Stimulated activated CD4-positive, alpha-beta T cell treated with anti-CD3 and anti-CD28 coated beads, Interleukin-12 subunit alpha, Interleukin-12 subunit beta, amount 100 ng/mL, for 48 hours (primary cell): ENCODE measurements at regions not wholly inside any gene's neighbourhood (a gene's known extent, or its start where the extent isn't known, plus 50 kb on each side); places are given as distances from the start of the nearest gene placed in this dataset.
"Not testable (repeated sequence)": the region's sequence is repeated elsewhere in the genome, so short reads cannot be mapped to it uniquely, and the experiment has no call there.

ENCODE experiments used
- DNase-seq, 3 donors: peaks; one replicate each; pipeline ENCODE4 v3.0.0-alpha.2; 2020; ENCODE audit warnings: low read depth in 2 of 3, low spot score in 1 of 3

- not testable (repeated sequence) for DNase-seq
These were observed 347.4 kb downstream of the MAGEE1 start for GRCh38 chrX:76774912-76775311.

GRCh38 chrX:76796311-76796710, 368.8 kb downstream of the MAGEE1 start:
- DNase-seq: no peak

DNA sequence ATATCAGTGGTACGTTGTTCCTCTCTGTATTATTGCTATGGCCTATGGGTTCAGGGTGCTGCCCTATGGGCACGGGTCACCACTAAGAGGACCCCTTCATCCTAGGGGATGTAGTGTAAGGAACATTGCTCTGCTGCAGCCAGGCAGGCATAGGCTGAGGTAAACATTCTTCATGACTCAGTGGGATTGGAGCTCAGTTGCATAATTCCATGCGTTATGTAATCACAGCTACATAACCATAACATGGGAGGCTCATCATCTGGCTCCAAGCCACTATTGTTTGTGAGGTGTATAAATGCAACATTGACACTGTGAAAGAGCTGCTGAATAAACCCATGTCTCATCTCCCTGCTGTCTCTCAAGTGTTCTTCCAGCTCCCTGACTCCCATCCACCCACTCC, 375.2 kb downstream of the MAGEE1 start:
- no peak for DNase-seq

DNA sequence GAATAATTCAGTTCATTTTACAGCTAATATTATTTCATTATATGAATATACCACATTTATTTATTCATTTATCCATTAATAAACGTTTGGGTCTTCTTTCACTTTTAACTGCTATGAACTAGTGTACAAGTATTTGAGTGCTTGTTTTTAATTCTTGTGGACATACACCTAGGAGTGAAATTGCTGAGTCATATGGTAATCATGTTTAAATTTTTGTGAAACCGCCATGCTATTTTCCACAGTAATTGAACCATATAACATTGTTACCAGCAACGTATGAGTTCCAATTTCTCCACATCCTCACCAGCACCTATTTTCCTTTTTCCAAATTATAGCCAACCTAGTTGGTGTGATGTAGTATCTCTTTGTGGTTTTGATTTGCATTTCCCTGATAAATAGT, 388.2 kb downstream of the MAGEE1 start:
- no peak for DNase-seq

GRCh38 chrX:76817279-76817678, 389.8 kb downstream of the MAGEE1 start:
- DNase-seq: not testable (repeated sequence)

- no peak for DNase-seq
These were observed 393.8 kb downstream of the MAGEE1 start for GRCh38 chrX:76821276-76821675.

GRCh38 chrX:76827672-76828071, 400.2 kb downstream of the MAGEE1 start:
- DNase-seq: no peak

DNA sequence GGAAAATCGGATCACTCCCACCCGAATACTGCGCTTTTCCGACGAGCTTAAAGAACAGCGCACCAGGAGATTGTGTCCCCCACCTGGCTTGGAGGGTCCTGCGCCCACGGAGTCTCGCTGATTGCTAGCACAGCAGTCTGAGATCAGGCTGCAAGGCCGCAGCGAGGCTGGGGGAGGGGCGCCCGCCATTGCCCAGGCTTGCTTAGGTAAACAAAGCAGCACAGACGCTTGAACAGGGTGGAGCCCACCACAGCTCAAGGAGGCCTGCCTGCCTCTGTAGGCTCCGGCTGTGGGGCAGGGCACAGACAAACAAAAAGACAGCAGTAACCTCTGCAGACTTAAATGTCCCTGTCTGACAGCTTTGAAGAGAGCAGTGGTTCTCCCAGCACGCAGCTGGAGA, 413.4 kb downstream of the MAGEE1 start:
- DNase-seq: not testable (repeated sequence)

DNA sequence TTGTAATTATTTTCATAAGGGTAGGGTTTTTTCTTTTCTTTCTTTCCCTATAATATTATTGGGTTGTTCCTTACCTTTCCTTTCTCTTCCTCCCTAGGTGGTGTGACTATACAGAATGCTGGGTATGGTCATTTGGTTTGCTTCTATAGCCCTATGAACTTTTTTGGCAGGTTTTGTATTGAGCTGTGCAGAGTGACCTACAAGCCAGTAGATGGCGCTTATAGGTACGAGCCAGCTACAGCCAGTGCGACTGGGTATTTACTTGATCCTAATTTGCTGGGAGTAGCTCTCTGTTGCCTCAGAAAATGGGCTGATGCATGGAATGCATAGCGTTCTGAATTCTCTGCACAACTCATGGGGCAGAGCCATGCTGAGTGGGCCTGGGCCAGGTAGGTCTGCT, 423.3 kb downstream of the MAGEE1 start:
- DNase-seq: no peak

- DNase-seq: no peak
These were observed 435.0 kb downstream of the MAGEE1 start for GRCh38 chrX:76862509-76862908.

DNA sequence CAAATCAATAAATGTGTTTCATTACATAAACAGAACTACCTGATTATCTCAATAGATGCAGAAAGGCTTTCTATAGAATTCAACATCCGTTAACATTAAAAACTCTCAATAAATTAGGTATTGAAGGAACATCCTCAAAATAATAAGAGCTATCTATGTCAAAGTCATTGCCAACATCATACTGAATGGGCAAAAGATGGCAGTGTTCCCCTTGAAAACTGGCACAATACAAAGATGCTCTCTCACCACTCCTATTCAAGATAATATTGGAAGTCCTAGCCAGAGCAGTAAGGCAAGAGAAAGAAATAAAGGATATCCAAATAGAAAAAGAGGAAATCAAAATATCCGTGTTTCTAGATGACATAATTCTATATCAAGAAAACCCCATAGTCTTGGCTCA, 466.4 kb downstream of the MAGEE1 start:
- no peak for DNase-seq

GRCh38 chrX:76915836-76916235, 488.3 kb downstream of the MAGEE1 start:
- no peak for DNase-seq

DNA sequence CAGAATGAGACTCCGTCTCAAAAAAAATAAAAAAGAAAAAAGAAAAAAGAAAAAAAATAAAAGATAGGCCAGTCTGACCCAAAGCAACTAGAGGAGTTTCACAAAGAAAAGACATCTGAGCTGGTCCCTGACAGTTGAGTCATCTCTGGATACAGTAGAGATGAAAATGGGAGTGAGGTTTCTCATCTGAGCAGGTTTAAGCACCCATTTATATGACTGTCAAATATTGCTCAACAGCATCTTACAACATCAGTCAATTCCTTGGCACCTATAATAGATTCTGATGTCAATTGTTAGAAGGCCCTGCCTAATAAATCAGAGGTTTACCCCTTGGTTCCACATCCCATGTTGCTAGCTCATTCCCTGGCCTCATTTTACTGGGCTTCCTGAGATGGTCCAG, 490.5 kb downstream of the MAGEE1 start:
- DNase-seq: no peak

- no peak for DNase-seq
These were observed 492.3 kb downstream of the MAGEE1 start for GRCh38 chrX:76919761-76920160.

- no peak for DNase-seq
These were observed 493.1 kb downstream of the MAGEE1 start for GRCh38 chrX:76920607-76921006.

- DNase-seq: no peak
These were observed 493.7 kb downstream of the MAGEE1 start for GRCh38 chrX:76921176-76921575.

- DNase-seq: no peak
These were observed 494.6 kb downstream of the MAGEE1 start for GRCh38 chrX:76922100-76922499.

- not testable (repeated sequence) for DNase-seq
These were observed 497.1 kb downstream of the MAGEE1 start for GRCh38 chrX:76924616-76925015.

DNA sequence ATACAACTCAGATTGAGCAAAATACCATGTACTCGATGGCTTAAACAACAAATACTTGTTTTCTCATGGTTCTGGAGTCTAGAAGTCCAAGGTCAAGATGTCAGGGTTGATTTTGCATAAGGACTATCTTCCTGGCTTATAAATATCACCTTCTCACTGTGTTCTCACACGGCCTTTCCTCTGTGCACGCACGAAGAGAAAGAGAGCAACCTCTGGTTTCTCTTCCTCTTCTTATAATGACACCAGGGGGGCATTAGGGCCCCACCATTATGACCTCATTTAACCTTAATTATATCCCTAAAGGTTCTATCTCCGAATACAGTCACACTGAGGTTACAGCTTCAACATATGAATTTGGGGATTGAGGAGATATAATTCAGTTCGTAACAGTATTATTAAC, 504.0 kb downstream of the MAGEE1 start:
- no peak for DNase-seq

DNA sequence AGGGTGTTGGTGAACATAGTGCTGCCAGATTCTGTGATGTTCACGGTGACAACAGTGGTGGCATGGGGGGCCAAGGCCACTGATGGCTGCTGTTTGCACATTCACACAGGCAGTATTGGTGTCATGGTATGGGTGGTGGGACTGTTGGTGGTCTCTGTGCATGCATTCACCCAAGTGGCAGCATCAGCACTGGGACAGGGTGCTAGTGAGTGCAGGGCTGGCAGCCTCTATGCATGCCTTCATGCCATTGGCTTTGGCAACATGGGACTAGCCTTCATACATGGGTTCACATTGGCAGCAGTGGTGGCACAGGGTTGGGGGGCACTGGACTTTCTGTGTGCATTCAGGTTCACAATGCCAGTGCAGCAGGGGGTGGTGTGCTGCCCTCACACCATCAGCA, 489.7 kb upstream of the FGF16 start:
- no peak for DNase-seq

DNA sequence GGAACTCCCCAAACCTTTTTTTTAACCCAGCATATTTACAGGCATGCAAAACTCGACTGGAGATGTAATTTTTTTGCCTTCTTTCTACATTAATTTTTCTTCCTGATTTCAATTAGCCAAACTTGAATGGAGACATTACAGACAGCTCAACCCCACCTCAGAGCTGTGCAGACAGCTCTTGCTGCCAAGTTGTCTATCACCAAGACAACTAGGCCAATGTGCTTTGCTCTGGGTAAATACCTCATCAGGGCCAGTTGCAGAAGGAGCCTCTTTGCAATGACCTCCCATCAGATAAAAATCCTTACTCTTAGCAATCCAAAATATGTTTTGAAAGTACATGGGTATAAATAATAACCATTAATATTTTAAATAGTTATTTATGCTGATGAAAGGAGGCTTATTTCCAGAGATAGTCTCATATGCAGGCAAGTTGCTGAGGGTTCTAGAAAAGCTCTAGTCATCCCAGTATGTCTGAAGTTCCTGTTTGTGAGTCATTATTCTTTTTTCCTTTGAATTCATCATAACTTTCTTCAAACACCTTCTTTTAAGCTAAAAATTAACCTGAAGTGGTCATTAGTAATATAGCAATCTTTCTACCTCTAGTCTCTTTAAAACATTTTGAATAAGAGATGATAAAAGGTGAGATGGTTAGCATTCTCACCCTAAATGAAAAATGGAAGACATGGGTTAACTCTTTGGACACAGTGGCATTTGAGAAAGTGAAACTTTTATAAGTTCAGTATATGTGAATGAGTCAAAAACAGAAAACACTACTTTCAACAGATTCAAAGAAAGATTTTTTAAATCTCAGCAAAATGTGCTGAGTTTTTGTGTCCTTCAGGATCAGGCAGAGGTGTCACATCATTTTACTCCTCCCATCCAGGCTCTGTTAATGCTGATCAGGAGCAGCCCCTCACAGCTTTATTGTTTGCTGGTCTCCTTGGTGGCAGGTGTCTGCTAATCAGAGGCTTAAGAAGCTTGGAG, 475.5 kb upstream of the FGF16 start:
- DNase-seq: no peak

DNA sequence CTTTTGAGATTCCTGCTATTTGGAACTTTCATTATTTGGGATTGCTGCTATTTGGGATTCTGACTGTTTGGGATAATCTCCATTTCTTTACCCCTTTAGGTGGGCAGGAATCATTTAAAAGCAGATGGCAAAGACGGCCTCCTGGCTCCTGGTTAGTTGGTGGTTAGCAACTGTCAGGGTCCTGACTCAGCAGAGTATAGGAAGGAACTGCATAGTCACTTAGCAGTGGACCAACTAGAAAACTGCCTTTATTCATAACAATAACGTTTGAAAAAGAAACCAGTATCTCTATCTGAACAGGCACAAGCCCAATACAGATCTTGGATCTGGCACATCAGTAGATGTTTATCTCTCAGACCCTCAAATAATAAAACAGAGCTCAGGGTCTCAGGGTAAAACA, 469.7 kb upstream of the FGF16 start:
- DNase-seq: no peak

DNA sequence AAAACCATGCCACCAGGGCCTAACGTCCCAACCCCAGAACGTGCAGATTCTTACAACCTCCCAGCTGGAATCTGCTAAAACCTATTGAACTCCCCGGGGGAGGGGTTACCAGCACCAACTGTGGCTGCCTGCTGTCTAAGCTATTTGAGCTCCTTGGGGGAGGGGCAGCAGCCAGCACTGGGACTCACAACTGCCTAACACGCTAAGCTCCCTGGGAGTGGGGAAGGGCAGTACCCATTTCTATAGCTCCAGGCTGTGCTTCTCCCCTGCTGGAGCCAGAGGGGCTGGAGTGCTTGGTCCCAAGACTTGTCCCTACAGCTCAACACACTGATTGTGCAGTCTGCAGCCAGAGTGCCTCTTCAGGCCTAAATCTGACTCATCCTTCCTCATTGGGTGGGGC, 459.8 kb upstream of the FGF16 start:
- DNase-seq: no peak
